ENCODE measurements at regions not wholly inside any gene's neighbourhood (a gene's known extent, or its start where the extent isn't known, plus 50 kb on each side); places are given as distances from the start of the nearest gene placed in this dataset.

DNA sequence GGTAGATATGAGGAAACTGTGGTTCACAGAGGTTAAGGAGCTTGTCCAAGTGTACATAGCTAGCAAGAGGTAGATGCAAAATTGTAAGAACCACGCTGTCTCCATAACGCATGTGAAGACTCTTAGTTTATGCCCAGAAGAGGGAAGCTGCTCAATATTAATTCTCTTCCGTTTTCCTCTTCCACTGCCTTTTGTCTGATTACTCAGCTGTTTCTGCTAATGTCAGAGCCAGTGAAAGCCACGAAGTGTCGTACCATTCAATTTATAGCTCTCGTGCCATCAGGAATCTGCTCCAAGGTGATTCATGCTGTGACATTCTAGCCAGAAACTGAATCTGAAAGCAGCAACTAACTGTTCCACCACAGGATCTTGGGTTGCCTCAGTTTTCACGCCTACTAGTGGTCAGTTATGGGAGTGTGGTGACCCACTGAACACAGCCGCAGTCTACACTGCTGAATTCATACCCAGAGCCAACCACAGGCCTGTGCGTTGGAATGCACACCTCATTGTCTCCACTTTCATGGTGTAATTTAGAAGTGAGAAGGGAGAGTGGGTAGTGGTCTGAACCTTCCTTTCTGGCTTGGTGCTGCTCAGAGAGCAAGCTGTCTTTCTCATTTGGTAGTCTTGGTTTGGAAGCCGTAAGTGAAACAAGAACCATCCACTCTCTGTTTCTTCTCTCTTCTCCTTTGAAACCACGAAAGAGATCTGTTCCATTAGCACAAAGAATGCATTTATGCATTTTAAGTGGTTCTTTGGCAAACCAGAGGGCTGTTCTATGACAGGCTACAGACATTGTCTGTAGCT is 74.2 kb upstream of the NAP1L1 start:
- H3K9ac ChIP-seq: no peak overlapping the region
- TF ChIP-seq Cebpa-rat (IDR thresholded peaks at IDR 0.05): no peak
- no peaks in the 10 kb centered on the region for H3K9me3 ChIP-seq
- H3K27ac ChIP-seq: no peak overlapping the region
- H3K4me2 ChIP-seq: no peak overlapping the region
- no peaks in the 10 kb centered on the region for H3K36me3 ChIP-seq
- H3K4me3 ChIP-seq: no peak overlapping the region
- no peaks in the 10 kb centered on the region for H3K4me1 ChIP-seq
- H3K27me3 ChIP-seq: no peaks in the 10 kb centered on the region
- H4K20me1 ChIP-seq: no peaks in the 10 kb centered on the region

DNA sequence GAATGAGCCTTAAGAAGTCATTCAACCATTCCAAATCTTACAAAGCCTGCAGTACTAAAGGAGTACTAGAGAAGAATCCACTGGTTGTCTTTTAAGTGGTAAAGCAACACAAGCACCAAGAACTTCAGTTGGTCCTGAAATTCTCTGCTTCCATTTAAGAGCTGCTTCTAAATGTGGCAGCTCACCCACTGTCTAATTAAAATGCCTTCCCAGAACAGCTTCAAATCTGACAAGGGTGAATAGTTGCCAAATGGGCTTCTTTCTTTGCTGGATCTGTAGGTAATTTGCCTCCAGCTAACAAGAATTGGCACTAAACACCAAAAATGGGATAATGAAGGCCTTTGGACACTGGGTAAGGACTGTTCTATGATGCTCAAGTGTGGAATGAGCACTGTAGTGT is 72.2 kb upstream of the NAP1L1 start:
- no peak for TF ChIP-seq Cebpa-rat (IDR thresholded peaks at IDR 0.05)
- H4K20me1 ChIP-seq: no peaks in the 10 kb centered on the region
- H3K9ac ChIP-seq: no peak overlapping the region
- H3K27me3 ChIP-seq: no peaks in the 10 kb centered on the region
- no peak overlapping the region for H3K4me3 ChIP-seq
- H3K36me3 ChIP-seq: no peaks in the 10 kb centered on the region
- no peaks in the 10 kb centered on the region for H3K9me3 ChIP-seq
- no peak overlapping the region for H3K27ac ChIP-seq
- H3K4me1 ChIP-seq: peaks cover 9% of the 10 kb centered on the region
- H3K4me2 ChIP-seq: no peak overlapping the region

DNA sequence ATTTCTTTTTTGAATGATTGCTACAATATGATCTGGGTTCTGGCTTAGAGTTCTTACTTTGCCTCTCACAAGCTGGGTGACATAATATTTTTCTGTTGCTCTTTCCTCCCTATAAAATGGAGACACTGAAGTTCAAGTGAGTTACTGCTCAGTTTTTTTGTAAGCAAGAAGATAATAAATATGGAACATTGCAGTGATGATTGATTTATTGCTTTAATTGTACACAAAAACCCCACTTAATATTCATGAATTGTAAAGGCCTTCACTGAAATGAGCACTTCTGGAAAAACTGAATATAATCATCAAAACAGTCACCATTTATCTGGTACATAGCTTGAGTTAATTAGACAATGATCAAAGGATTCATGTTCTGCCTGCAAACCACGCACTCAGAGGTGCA is 71.8 kb upstream of the NAP1L1 start:
- H3K27ac ChIP-seq: no peak overlapping the region
- no peaks in the 10 kb centered on the region for H4K20me1 ChIP-seq
- no peak overlapping the region for H3K4me3 ChIP-seq
- H3K36me3 ChIP-seq: no peaks in the 10 kb centered on the region
- H3K9me3 ChIP-seq: no peaks in the 10 kb centered on the region
- H3K27me3 ChIP-seq: no peaks in the 10 kb centered on the region
- no peak overlapping the region for H3K9ac ChIP-seq
- H3K4me2 ChIP-seq: no peak overlapping the region
- H3K4me1 ChIP-seq: peaks cover 11% of the 10 kb centered on the region
- TF ChIP-seq Cebpa-rat (IDR thresholded peaks at IDR 0.05): no peak

DNA sequence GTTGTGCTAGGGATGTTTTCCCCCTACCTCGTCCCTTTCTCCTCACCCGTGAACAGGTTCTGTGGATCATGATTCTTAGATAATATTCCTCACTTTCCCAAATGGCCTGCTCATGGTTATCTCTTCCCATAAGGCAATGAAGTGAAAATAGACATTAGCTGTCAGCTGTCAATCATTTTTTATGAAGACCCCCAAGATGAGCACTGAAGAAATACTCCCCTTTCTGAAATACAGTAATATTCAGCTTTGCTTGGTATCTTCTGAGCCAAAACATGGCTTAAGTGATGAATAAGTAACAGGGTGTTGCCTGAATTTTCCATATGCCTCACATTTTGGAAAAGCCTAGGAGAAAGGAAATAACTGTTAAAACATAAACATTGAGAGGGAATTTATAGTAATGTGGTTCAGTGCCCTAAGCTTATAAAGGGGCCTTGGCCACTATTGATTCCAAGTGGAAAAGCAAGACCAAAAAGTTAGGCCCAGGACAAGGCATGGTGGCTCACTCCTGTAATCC is 70.7 kb upstream of the NAP1L1 start:
- no peaks in the 10 kb centered on the region for H3K27me3 ChIP-seq
- H3K36me3 ChIP-seq: no peaks in the 10 kb centered on the region
- no peak for TF ChIP-seq Cebpa-rat (IDR thresholded peaks at IDR 0.05)
- no peak overlapping the region for H3K27ac ChIP-seq
- no peaks in the 10 kb centered on the region for H4K20me1 ChIP-seq
- no peaks in the 10 kb centered on the region for H3K9me3 ChIP-seq
- H3K9ac ChIP-seq: no peak overlapping the region
- no peak overlapping the region for H3K4me2 ChIP-seq
- no peak overlapping the region for H3K4me3 ChIP-seq
- H3K4me1 ChIP-seq: peaks cover 11% of the 10 kb centered on the region

DNA sequence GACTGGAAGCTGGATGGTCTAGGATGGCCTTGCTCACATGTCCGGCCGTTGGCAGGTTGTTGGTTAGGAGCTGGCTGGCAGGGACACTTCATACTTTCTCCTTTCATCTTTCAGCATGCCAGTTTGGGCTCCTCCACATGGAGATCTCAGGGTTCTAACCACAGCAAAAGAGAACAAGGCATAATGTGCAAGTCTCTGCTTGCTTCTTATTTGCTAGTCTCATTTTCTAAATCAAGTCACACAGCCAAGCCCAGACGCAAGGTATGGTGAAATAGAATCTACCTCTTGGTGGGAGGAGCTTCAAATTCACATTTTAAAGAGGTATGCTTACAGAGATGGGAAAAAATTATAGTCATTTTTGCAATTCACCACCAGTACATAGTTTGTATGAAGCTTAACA is 69.1 kb upstream of the NAP1L1 start:
- no peak for TF ChIP-seq Cebpa-rat (IDR thresholded peaks at IDR 0.05)
- no peaks in the 10 kb centered on the region for H3K27me3 ChIP-seq
- H3K27ac ChIP-seq: no peak overlapping the region
- H4K20me1 ChIP-seq: no peaks in the 10 kb centered on the region
- H3K9ac ChIP-seq: no peak overlapping the region
- H3K4me1 ChIP-seq: peaks cover 11% of the 10 kb centered on the region
- no peaks in the 10 kb centered on the region for H3K36me3 ChIP-seq
- H3K4me3 ChIP-seq: no peak overlapping the region
- no peak overlapping the region for H3K4me2 ChIP-seq
- H3K9me3 ChIP-seq: no peaks in the 10 kb centered on the region

DNA sequence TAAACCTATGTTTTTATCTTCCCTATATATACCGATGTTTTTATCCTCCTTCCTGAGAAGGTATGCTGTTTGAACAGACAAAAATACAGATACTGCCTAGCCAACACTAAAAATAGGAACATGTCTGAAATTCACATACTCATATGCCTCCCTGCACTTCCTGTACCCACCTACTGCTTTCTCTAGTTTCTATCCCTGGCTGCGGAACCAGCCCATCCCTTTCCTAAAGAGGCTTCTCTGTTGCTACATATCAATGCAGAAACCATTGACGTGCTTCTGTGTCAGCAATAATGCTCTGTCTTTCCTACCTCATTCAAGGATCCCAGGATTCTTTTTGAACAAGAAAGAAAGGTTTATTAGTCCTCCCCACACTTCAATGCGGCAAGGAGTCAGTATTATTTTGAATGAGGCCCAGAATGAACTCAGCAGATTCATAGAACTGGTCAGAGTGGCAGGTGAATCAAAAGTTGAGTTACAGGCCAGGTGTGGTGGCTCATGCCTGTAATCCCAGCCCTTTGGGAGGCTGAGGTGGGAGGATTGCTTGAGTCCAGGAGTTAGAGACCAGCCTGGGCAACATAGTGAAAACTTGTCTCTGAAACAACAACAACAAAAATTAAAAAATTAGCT is 67.8 kb upstream of the NAP1L1 start:
- Histone ChIP-seq H3K9ac (no peak overlapping the region), H4K20me1 (no peaks in the 10 kb centered on the region), H3K36me3 (no peaks in the 10 kb centered on the region), H3K27ac (no peak overlapping the region), H3K4me1 (peaks cover 11% of the 10 kb centered on the region), H3K4me3 (no peak overlapping the region), H3K9me3 (no peaks in the 10 kb centered on the region), H3K27me3 (no peaks in the 10 kb centered on the region), H3K4me2 (peak overlapping the region; percentile 36; the same call in 1 of the 2 replicates)
- no peak for TF ChIP-seq Cebpa-rat (IDR thresholded peaks at IDR 0.05)

DNA sequence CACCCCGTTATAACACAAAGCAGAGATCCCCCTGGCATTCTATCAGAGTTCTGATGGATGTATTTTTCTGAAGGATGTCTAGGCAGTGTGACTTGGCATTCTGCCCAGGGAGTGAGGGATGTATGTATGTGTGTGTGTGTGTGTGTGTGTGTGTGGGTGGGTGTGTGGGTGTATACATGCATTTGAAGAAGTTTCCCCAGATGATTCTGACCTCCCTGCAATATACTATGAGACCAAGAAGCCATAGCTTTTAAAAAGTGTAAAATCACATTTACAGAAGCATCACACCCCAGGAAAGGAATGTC is 59.7 kb upstream of the NAP1L1 start:
- Histone ChIP-seq H4K20me1 (no peaks in the 10 kb centered on the region), H3K27ac (no peak overlapping the region), H3K4me3 (no peak overlapping the region), H3K9me3 (no peaks in the 10 kb centered on the region), H3K9ac (no peak overlapping the region), H3K27me3 (no peaks in the 10 kb centered on the region), H3K36me3 (no peaks in the 10 kb centered on the region), H3K4me1 (peaks cover 19% of the 10 kb centered on the region), H3K4me2 (peak overlapping the region; percentile 48)
- no peak for TF ChIP-seq Cebpa-rat (IDR thresholded peaks at IDR 0.05)

DNA sequence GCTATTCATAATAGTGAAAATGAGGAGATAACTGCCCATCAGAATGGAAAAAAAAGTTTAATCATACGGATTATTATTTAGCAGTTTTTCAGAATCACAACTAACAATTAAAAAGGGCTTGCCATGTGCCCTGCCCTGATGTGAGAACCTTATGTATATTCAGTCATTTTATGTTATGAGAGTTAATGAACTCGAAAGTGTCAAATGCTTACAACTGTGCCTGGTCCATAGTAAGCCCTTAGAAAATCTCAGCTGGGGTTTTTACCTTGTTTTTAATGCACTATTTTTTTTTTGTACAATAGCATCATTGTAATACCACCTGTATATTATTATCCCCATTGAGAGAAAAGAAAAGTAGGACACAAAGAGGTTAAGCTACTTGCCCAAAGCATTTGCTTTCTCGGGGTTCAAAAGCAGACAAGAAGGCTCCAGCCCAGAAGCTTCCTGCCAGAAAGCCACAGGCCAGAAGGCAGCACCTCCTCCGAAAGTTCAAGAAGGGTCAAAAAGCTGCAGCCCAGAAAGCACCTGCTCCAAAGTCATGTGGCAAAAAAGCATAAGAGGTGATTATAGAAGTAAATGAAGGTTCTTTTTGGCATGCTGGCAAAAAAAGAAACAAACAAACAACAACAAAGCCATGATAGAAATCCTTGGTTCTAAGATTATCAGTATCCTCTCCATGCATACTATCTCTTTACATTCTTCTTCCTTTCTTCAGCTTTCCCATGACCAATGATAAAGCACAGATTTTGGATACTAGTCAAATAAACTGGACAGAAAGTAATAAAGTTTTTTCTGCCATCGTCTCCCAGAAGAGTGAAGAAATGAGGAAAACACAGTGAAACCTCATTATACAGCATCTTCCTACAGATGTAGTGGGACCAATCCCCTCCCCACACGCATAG is 59.1 kb upstream of the NAP1L1 start:
- Histone ChIP-seq H3K4me3 (no peak overlapping the region), H3K9me3 (no peaks in the 10 kb centered on the region), H3K36me3 (no peaks in the 10 kb centered on the region), H3K27ac (no peak overlapping the region), H3K4me1 (peaks cover 19% of the 10 kb centered on the region), H3K27me3 (no peaks in the 10 kb centered on the region), H3K9ac (no peak overlapping the region), H4K20me1 (no peaks in the 10 kb centered on the region), H3K4me2 (peak overlapping the region; percentile 48)
- no peak for TF ChIP-seq Cebpa-rat (IDR thresholded peaks at IDR 0.05)

DNA sequence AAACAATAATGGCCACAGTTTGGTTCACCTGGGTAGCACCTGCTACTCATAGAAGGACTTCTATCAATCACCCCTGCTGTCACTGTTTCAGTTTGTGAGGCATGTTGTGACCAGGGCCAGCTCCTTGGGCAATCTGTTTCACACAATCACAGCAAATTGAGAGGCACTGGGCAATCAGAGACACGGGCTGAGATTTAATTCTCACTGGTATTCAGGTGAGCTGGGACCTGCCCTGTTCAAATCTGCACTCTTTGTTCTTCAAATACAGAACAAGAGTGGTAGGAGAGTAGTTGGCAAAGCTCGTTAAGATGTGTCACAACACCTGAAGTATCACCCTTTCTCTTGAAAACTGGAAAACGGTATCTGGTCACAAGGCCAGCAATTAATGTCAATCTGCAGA is 57.8 kb upstream of the NAP1L1 start:
- Histone ChIP-seq H3K4me3 (no peak overlapping the region), H3K9me3 (peaks cover 11% of the 10 kb centered on the region), H3K27ac (no peak overlapping the region), H3K9ac (no peak overlapping the region), H3K4me1 (peaks cover 19% of the 10 kb centered on the region), H3K36me3 (no peaks in the 10 kb centered on the region), H3K27me3 (no peaks in the 10 kb centered on the region), H3K4me2 (no peak overlapping the region), H4K20me1 (no peaks in the 10 kb centered on the region)
- TF ChIP-seq Cebpa-rat (IDR thresholded peaks at IDR 0.05): no peak

DNA sequence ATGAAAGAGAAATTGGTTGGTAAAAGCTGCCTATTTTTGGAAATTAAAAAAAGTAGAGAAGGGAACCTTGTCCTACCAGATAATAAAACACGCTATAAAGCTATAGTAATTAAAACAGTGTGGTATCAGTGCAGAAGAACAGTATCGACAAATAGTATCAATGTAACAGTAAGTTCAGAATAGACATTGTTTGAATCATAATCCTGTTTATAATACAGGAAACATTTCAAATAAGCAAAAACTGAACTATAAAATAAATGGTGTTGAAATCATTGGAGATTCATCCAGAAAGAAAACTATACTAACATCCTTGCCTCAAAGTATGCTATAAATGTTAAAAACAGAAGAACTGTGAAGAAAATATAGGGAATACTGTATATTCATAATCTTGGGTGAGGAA is 54.2 kb upstream of the NAP1L1 start:
- Histone ChIP-seq H3K4me1 (peaks cover 10% of the 10 kb centered on the region), H3K4me3 (no peak overlapping the region), H3K9me3 (peaks cover 12% of the 10 kb centered on the region), H3K9ac (no peak overlapping the region), H3K27me3 (no peaks in the 10 kb centered on the region), H4K20me1 (no peaks in the 10 kb centered on the region), H3K27ac (no peak overlapping the region), H3K4me2 (no peak overlapping the region), H3K36me3 (no peaks in the 10 kb centered on the region)
- TF ChIP-seq Cebpa-rat (IDR thresholded peaks at IDR 0.05): no peak

Measured in BLaER1 (cell line).